ENCODE measurements at regions not wholly inside any gene's neighbourhood (a gene's known extent, or its start where the extent isn't known, plus 50 kb on each side); places are given as distances from the start of the nearest gene placed in this dataset.

DNA sequence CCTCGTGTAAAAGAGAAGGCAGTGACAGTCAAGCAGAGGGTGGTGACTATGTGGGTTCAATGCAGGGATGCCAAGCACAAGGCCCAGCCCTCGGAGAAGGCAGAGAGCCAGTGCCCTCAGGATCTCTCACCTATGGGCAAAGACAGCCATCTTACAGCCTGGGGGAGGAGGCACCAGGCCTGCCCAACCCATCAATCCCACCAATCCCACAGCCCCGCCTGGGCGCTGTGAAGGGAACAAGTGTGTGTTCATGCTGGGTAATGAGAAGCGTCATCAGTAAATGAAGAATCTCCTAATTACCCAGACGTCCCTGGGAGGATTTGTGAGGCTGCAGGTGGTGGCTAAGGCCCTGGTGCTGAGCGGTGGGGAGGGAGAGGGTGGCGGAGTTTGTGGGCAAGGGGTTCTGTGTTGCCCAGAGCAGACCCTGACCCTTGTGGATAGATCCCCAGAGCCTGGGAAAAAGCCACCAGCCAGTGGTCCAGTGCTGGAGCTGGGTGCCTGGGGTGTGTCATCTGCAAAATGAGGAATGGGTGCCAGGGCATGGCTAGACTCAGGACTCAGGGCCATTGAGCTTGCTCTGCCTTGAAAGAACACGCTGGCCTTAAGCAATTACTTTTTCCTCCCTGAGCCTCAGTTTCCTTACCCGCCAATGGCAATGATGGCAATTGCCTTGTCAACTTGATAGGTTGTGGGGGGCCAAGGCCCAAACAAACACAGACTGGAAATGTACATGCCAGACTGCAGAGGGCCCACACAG lies 128.1 kb upstream of the UNC5B start:
- TF ChIP-seq CTCF (IDR thresholded peaks at IDR 0.05), result no peak
- TF ChIP-seq POLR2A (IDR thresholded peaks at IDR 0.05), result no peak

Data from thyroid gland (tissue), 4 donors.